HEK293 (cell line): ENCODE measurements at regions not wholly inside any gene's neighbourhood (a gene's known extent, or its start where the extent isn't known, plus 50 kb on each side); places are given as distances from the start of the nearest gene placed in this dataset.

ENCODE experiments used
- CTCF ChIA-PET: fragments of 350-600 bp; formaldehyde crosslinking; extraction: SDS; loops from one replicate; lab custom pipeline; 2021; ENCODE audit warnings: antibody characterized with exemption; lab: Yijun Ruan, JAX
- POLR2A ChIA-PET: fragments of 300-600 bp; formaldehyde crosslinking; extraction: SDS; loops from one replicate; lab custom pipeline; 2020; ENCODE audit warnings: antibody characterized with exemption, inconsistent platforms; lab: Yijun Ruan, JAX
- H3K27ac ChIP-seq: fragments of 200-500 bp; sonication (Bioruptor generic); 2 replicates; pipeline ENCODE4 v1.5.1; 2014; ENCODE audit warnings: low read depth, low read length, control low read depth, inconsistent platforms; ENCODE audit errors: extremely low read depth
- H3K36me3 ChIP-seq, 2 experiments: fragments of 200-500 bp in 1 of 2; sonication (Bioruptor generic) in 1 of 2; 1 replicate in 1 of 2; 2 replicates in 1 of 2; pipeline ENCODE4 v1.5.1; 2014 to 2017; ENCODE audit warnings: inconsistent platforms in 2 of 2, low read length in 2 of 2; ENCODE audit not compliant: control insufficient read depth in 2 of 2, insufficient read depth in 1 of 2
- H3K4me1 ChIP-seq: fragments of 200-500 bp; sonication (Bioruptor generic); 2 replicates; pipeline ENCODE4 v1.5.1; 2014; ENCODE audit warnings: mild to moderate bottlenecking, low read length, inconsistent platforms; ENCODE audit not compliant: control insufficient read depth, insufficient read depth
- H3K4me3 ChIP-seq: 2 replicates; pipeline ENCODE4 v1.5.1; 2011; ENCODE audit warnings: low read depth, mild to moderate bottlenecking, control low read depth, low read length, moderate library complexity
- H3K9me3 ChIP-seq: fragments of 200-500 bp; sonication (Bioruptor generic); 2 replicates; pipeline ENCODE4 v1.5.1; 2014; ENCODE audit warnings: low read depth, low read length, inconsistent platforms; ENCODE audit not compliant: control insufficient read depth, insufficient read depth
- ATF2 ChIP-seq: fragments of 450-650 bp; formaldehyde crosslinking; IDR thresholded peaks from 2 replicates; pipeline ENCODE4 v1.5.1; 2016; ENCODE audit warnings: missing biosample characterization, missing genetic modification characterization, low read depth
- GLIS2 ChIP-seq: fragments of 450-650 bp; formaldehyde crosslinking; IDR thresholded peaks from 2 replicates; pipeline ENCODE4 v1.5.1; 2016; ENCODE audit warnings: missing biosample characterization, missing genetic modification characterization
- KLF16 ChIP-seq: fragments of 450-650 bp; formaldehyde crosslinking; IDR thresholded peaks from 2 replicates; pipeline ENCODE4 v1.5.1; 2017; ENCODE audit warnings: missing biosample characterization, missing genetic modification characterization
- PRDM6 ChIP-seq: fragments of 450-650 bp; formaldehyde crosslinking; IDR thresholded peaks from 2 replicates; pipeline ENCODE4 v1.5.1; 2017; ENCODE audit warnings: missing biosample characterization, missing genetic modification characterization
- TCF7L2 ChIP-seq: IDR thresholded peaks from 2 replicates; pipeline ENCODE4 v1.6.1; 2011; ENCODE audit warnings: low read depth, mild to moderate bottlenecking, inconsistent platforms, low read length, moderate library complexity, borderline replicate concordance
- ZBTB8A ChIP-seq: fragments of 450-650 bp; formaldehyde crosslinking; IDR thresholded peaks from 2 replicates; pipeline ENCODE4 v1.5.1; 2016; ENCODE audit warnings: missing biosample characterization, missing genetic modification characterization
- ZFHX2 ChIP-seq: fragments of 450-650 bp; formaldehyde crosslinking; conservative IDR thresholded peaks from 2 replicates; pipeline ENCODE4 v1.5.1; 2016; ENCODE audit warnings: missing biosample characterization, missing genetic modification characterization
- ZFP3 ChIP-seq: fragments of 450-650 bp; formaldehyde crosslinking; IDR thresholded peaks from 2 replicates; pipeline ENCODE4 v1.5.1; 2016; ENCODE audit warnings: low read depth, missing biosample characterization, missing genetic modification characterization
- ZNF114 ChIP-seq: fragments of 450-650 bp; formaldehyde crosslinking; IDR thresholded peaks from 2 replicates; pipeline ENCODE4 v1.5.0; 2017; ENCODE audit warnings: missing biosample characterization, missing genetic modification characterization
- ZNF132 ChIP-seq: fragments of 450-650 bp; formaldehyde crosslinking; IDR thresholded peaks from 2 replicates; pipeline ENCODE4 v1.5.1; 2017; ENCODE audit warnings: missing biosample characterization, missing genetic modification characterization, borderline replicate concordance
- ZNF146 ChIP-seq: fragments of 450-650 bp; formaldehyde crosslinking; IDR thresholded peaks from 2 replicates; pipeline ENCODE4 v1.5.1; 2016; ENCODE audit warnings: missing biosample characterization, missing genetic modification characterization
- ZNF155 ChIP-seq: fragments of 450-650 bp; formaldehyde crosslinking; IDR thresholded peaks from 2 replicates; pipeline ENCODE4 v1.5.1; 2016; ENCODE audit warnings: missing biosample characterization, missing genetic modification characterization
- ZNF157 ChIP-seq: fragments of 450-650 bp; formaldehyde crosslinking; IDR thresholded peaks from 2 replicates; pipeline ENCODE4 v1.5.1; 2016; ENCODE audit warnings: missing biosample characterization, missing genetic modification characterization
- ZNF175 ChIP-seq: fragments of 450-650 bp; formaldehyde crosslinking; IDR thresholded peaks from 2 replicates; pipeline ENCODE4 v1.5.1; 2016; ENCODE audit warnings: missing biosample characterization, missing genetic modification characterization
- ZNF202 ChIP-seq: fragments of 450-650 bp; formaldehyde crosslinking; IDR thresholded peaks from 2 replicates; pipeline ENCODE4 v1.5.1; 2016; ENCODE audit warnings: missing biosample characterization, missing genetic modification characterization, borderline replicate concordance
- ZNF248 ChIP-seq: fragments of 450-650 bp; formaldehyde crosslinking; IDR thresholded peaks from 2 replicates; pipeline ENCODE4 v1.5.1; 2017; ENCODE audit warnings: missing biosample characterization, missing genetic modification characterization
- ZNF266 ChIP-seq: fragments of 450-650 bp; formaldehyde crosslinking; IDR thresholded peaks from 2 replicates; pipeline ENCODE4 v1.5.1; 2016; ENCODE audit warnings: missing biosample characterization, missing genetic modification characterization, low read depth
- ZNF341 ChIP-seq: fragments of 450-650 bp; formaldehyde crosslinking; IDR thresholded peaks from 2 replicates; pipeline ENCODE4; 2016; ENCODE audit warnings: low read depth, missing biosample characterization, missing genetic modification characterization
- ZNF48 ChIP-seq: fragments of 450-650 bp; formaldehyde crosslinking; IDR thresholded peaks from 2 replicates; pipeline ENCODE4 v1.5.1; 2016; ENCODE audit warnings: missing biosample characterization, missing genetic modification characterization
- ZNF514 ChIP-seq: fragments of 450-650 bp; formaldehyde crosslinking; IDR thresholded peaks from 2 replicates; pipeline ENCODE4 v1.5.1; 2016; ENCODE audit warnings: missing biosample characterization, missing genetic modification characterization
- ZNF518A ChIP-seq: fragments of 450-650 bp; formaldehyde crosslinking; conservative IDR thresholded peaks from 2 replicates; pipeline ENCODE4 v1.5.1; 2016; ENCODE audit warnings: low read depth, missing biosample characterization, missing genetic modification characterization
- ZNF561 ChIP-seq: fragments of 450-650 bp; IDR thresholded peaks from 2 replicates; pipeline ENCODE4 v1.5.1; 2018; ENCODE audit warnings: missing biosample characterization, missing genetic modification characterization, borderline replicate concordance
- ZNF571 ChIP-seq: fragments of 450-650 bp; formaldehyde crosslinking; IDR thresholded peaks from 2 replicates; pipeline ENCODE4 v1.5.0; 2017; ENCODE audit warnings: missing biosample characterization, missing genetic modification characterization
- ZNF623 ChIP-seq: fragments of 450-650 bp; formaldehyde crosslinking; IDR thresholded peaks from 2 replicates; pipeline ENCODE4 v1.5.1; 2016; ENCODE audit warnings: missing biosample characterization, missing genetic modification characterization
- ZNF645 ChIP-seq: fragments of 450-650 bp; formaldehyde crosslinking; IDR thresholded peaks from 2 replicates; pipeline ENCODE4; 2016; ENCODE audit warnings: missing biosample characterization, missing genetic modification characterization
- ZNF660 ChIP-seq: fragments of 450-650 bp; IDR thresholded peaks from 2 replicates; pipeline ENCODE4 v1.5.1; 2018; ENCODE audit warnings: missing biosample characterization, mild to moderate bottlenecking, missing genetic modification characterization
- ZNF664 ChIP-seq: fragments of 450-650 bp; formaldehyde crosslinking; IDR thresholded peaks from 2 replicates; pipeline ENCODE4 v1.5.1; 2016; ENCODE audit warnings: missing biosample characterization, missing genetic modification characterization
- ZNF785 ChIP-seq: fragments of 450-650 bp; formaldehyde crosslinking; IDR thresholded peaks from 2 replicates; pipeline ENCODE4 v1.5.1; 2016; ENCODE audit warnings: missing biosample characterization, missing genetic modification characterization

GRCh38 chr5:118233606-118234005, 754.7 kb downstream of the DTWD2 start:
- Histone ChIP-seq H3K9me3 (no peaks in the 10 kb centered on the region), H3K36me3 (no peaks in the 10 kb centered on the region), H3K27ac (no peak overlapping the region), H3K4me3 (no peak overlapping the region), H3K4me1 (no peaks in the 10 kb centered on the region)
- ChIA-PET CTCF (no interaction called here), POLR2A (no interaction called here)
- TF ChIP-seq ZFHX2 (tag by site-specific recombination) (no peak), ZNF571 (no peak), ZNF785 (no peak), TCF7L2 (no peak), ZNF341 (tag by site-specific recombination) (no peak), ZNF202 (tag by site-specific recombination) (no peak), ZNF175 (tag by site-specific recombination) (no peak), ZNF266 (tag by site-specific recombination) (no peak), ZNF155 (no peak), ZNF248 (no peak), ZNF518A (tag by site-specific recombination) (no peak), ATF2 (tag by site-specific recombination) (no peak), ZNF664 (no peak), ZBTB8A (tag by site-specific recombination) (no peak), ZNF561 (tag by site-specific recombination) (no peak), PRDM6 (tag by site-specific recombination) (no peak), ZNF48 (tag by site-specific recombination) (no peak), ZNF660 (no peak), ZNF114 (tag by site-specific recombination) (no peak), ZNF623 (no peak)

- no peaks in the 10 kb centered on the region for H3K4me1 ChIP-seq
- H3K9me3 ChIP-seq = no peaks in the 10 kb centered on the region
- ChIA-PET CTCF (no interaction called here), POLR2A (no interaction called here)
- no peak overlapping the region for H3K27ac ChIP-seq
- H3K36me3 ChIP-seq = no peaks in the 10 kb centered on the region
- no peak overlapping the region for H3K4me3 ChIP-seq
- no peak for TF ChIP-seq ZNF645 (tag by site-specific recombination)
- TF ChIP-seq ZFP3 = no peak
- TF ChIP-seq ZNF146 (tag by site-specific recombination) = no peak
- TF ChIP-seq ZNF514 = no peak
- TF ChIP-seq KLF16 = no peak
- TF ChIP-seq ZNF132 (tag by site-specific recombination) = no peak
- TF ChIP-seq ZNF157 (tag by site-specific recombination) = no peak
- TF ChIP-seq GLIS2 (tag by site-specific recombination) = no peak
Observed at GRCh38 chr5:118228489-118228888, 759.9 kb downstream of the DTWD2 start.
